ENCODE measurements at regions not wholly inside any gene's neighbourhood (a gene's known extent, or its start where the extent isn't known, plus 50 kb on each side); places are given as distances from the start of the nearest gene placed in this dataset.
"Not testable (repeated sequence)": the region's sequence is repeated elsewhere in the genome, so short reads cannot be mapped to it uniquely, and the experiment has no call there.

GRCh38 chr10:46768515-46769291 lies 142.5 kb upstream of the PTPN20 start:
- DNase-seq; H3K4me3 ChIP-seq; H3K9ac ChIP-seq (ENCODE audit: low read depth in 2 of 2, low read length in 2 of 2); H3K27me3 ChIP-seq; H3K36me3 ChIP-seq; intact Hi-C loops (cut with DNase I); H3K4me1 ChIP-seq; H3K27ac ChIP-seq; H3K9me3 ChIP-seq: not testable (repeated sequence)

DNA sequence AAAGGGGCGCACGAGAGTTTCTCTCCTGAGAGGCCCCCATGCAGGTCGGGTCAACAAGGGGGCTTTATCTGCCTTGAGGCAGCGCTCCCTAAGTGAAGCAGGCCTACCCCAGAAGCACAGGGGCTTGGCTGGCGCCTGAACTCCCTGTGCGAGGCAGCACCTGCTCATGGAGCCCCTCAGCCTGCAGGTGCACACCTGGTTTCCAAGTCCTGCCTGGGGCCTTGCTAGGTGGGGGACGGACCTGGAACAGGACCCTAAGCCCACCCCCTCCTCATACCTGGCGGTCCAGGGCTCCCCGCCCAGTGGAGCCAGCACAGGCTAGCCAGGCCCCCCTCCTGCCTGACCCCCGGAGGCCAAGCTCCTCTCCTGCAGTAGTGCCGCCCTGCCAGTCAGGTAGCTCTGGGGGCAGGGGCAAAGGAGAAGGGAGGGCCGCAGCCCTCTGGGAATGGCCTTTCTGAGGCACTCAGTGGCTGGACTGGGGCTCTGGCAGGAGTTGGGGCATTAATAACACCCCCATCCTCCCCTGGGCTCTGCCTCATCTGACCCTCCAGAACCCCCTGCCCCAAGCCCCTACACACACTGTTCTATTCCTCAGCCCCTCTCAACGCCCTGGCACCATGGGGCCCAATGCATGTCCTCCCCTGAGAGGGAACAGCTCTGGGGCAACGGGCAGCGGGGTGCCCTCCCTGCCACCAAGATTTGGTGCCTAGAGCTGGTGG lies 137.9 kb upstream of the PTPN20 start:
- H3K9me3 ChIP-seq; DNase-seq; H3K9ac ChIP-seq (ENCODE audit: low read depth in 2 of 2, low read length in 2 of 2); H3K27me3 ChIP-seq; H3K27ac ChIP-seq; intact Hi-C loops (cut with DNase I); H3K4me3 ChIP-seq; H3K4me1 ChIP-seq; H3K36me3 ChIP-seq: not testable (repeated sequence)

GRCh38 chr10:46773897-46774236 lies 137.4 kb upstream of the PTPN20 start:
- H3K9me3 ChIP-seq; DNase-seq; H3K4me3 ChIP-seq; H3K9ac ChIP-seq (ENCODE audit: low read depth in 2 of 2, low read length in 2 of 2); H3K27ac ChIP-seq; H3K36me3 ChIP-seq; H3K4me1 ChIP-seq; H3K27me3 ChIP-seq; intact Hi-C loops (cut with DNase I): not testable (repeated sequence)

DNA sequence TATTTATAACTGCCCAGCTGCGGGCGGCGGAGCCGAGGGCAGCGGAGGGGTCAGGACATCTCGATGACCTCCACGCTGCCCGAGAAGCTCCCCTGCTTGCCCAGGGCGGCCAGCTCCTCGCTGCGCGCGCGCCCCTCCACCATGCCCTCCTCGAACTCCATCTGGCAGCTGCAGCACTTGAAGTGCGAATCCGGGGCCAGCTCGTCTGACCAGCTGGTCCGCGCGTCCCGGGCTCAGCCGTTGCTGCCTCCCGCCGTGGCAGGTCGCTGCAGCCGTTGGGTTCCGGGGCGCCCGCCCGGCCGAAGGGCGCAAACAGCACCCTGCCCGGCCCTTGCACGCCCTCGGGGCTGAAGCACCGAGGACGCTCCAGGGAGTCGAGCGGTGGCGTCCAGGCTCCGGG lies 136.9 kb upstream of the PTPN20 start:
- H3K9ac ChIP-seq (ENCODE audit: low read depth in 2 of 2, low read length in 2 of 2); DNase-seq; H3K4me3 ChIP-seq; H3K27me3 ChIP-seq; intact Hi-C loops (cut with DNase I); H3K36me3 ChIP-seq; H3K27ac ChIP-seq; H3K9me3 ChIP-seq; H3K4me1 ChIP-seq: not testable (repeated sequence)

DNA sequence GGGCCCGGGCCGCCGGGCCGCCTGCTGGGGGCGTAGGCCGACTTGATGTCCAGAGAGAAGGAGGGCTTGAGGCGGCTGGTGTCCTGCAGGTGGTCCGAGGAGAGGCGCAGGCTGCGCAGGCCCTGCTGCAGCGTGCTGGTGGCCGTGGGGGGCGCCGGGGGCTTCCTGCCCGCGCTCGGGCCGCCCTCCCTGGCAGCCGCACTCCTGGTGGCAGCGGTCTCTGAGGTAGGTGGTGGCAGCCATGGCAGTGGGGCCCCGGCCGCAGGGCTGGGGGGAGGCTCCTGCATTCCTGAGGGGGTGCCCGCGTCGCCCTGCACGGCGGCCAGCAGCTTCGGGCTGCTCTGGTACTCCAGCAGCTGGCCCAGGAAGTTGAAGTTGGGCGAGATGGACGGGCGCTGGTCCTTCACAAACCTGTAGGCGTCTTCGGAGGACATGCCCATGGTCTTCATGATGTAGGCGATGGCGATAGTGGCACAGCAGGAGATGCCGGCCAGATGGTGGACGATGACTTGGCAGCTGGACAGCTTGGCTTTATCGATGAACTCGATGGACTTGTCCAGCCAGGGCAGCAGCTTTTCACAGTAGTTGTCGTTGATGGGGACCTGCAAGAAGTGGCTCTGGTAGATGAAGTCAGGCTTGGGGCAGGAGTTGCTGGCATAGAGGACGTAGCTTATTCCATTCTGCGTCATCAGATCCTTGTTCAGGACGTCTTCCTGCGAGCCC lies 136.1 kb upstream of the PTPN20 start:
- H3K27me3 ChIP-seq; DNase-seq; H3K4me1 ChIP-seq; H3K36me3 ChIP-seq; intact Hi-C loops (cut with DNase I); H3K9me3 ChIP-seq; H3K9ac ChIP-seq (ENCODE audit: low read depth in 2 of 2, low read length in 2 of 2); H3K4me3 ChIP-seq; H3K27ac ChIP-seq: not testable (repeated sequence)

- H3K9me3 ChIP-seq; H3K27me3 ChIP-seq; H3K36me3 ChIP-seq; H3K9ac ChIP-seq (ENCODE audit: low read depth in 2 of 2, low read length in 2 of 2); H3K4me3 ChIP-seq; intact Hi-C loops (cut with DNase I); H3K4me1 ChIP-seq; DNase-seq; H3K27ac ChIP-seq: not testable (repeated sequence)
Observed at GRCh38 chr10:46775668-46776059, 135.6 kb upstream of the PTPN20 start.

- DNase-seq = peak; percentile 28
- H3K36me3 ChIP-seq; H3K27ac ChIP-seq; intact Hi-C loops (cut with DNase I); H3K9ac ChIP-seq (ENCODE audit: low read depth in 2 of 2, low read length in 2 of 2); H3K4me1 ChIP-seq; H3K4me3 ChIP-seq; H3K9me3 ChIP-seq; H3K27me3 ChIP-seq: not testable (repeated sequence)
Observed at GRCh38 chr10:46779571-46779970, 131.7 kb upstream of the PTPN20 start.

GRCh38 chr10:46780164-46780563 lies 131.1 kb upstream of the PTPN20 start:
- H3K9ac ChIP-seq (ENCODE audit: low read depth in 2 of 2, low read length in 2 of 2); H3K4me3 ChIP-seq; DNase-seq; H3K27me3 ChIP-seq; H3K9me3 ChIP-seq; H3K36me3 ChIP-seq; intact Hi-C loops (cut with DNase I); H3K27ac ChIP-seq; H3K4me1 ChIP-seq: not testable (repeated sequence)

DNA sequence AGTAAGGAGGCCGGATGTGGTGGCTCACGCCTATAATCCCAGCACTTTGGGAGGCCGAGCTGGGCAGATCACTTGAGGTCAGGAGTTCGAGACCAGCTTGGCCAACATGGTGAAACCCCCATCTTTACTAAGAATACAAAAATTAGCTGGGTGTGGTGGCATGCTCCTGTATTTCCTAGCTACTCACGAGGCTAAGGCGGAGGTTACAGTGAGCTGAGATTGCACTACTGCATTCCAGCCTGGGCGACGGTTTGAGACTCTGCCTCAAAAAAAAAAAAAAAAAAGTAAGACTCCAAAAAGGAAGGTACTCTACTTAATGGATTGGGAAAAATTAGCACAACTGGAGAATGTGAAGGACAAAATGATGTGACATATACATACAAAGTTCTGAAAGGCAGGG lies 130.2 kb upstream of the PTPN20 start:
- H3K4me3 ChIP-seq; H3K27ac ChIP-seq; intact Hi-C loops (cut with DNase I); DNase-seq; H3K36me3 ChIP-seq; H3K4me1 ChIP-seq; H3K9me3 ChIP-seq; H3K27me3 ChIP-seq; H3K9ac ChIP-seq (ENCODE audit: low read depth in 2 of 2, low read length in 2 of 2): not testable (repeated sequence)

DNA sequence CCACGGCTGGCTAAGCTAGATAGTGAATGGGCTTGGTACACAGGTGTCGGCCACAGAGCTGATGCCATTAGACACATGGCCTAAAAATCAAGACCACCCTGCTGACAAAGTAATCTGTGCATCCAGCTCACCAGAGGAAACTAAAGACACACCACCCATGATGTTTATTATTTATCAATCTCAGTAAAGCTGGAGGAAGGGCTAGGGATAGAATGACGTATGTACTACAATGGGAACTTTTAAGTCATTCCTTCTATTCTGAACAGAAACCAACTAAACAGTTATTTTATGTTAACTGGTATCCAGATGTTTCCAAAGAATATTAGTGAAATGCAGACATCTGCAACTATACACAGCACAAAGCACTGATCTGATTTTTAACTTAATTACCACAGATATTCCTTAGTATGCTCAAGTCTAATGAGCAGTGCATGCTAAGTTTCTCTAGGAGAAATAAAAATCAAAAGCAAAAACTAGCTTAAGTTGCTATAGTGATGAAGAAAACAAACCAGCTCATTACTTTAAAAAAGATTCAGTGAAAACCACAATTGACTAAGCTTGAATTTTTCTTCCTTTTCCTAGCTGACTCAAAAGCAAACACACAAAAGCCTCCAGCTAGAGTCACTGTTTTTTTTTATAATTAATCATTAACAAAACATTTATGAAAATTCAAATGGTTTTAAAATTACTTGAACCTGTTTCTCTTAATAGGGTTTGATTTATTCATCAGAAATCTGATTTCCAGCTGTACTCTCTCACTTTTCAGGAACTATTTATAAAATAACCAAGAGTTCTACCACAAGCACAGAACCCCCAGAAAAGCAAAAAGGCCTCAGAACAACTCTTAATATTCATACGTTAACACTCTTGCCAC lies 129.0 kb upstream of the PTPN20 start:
- H3K27ac ChIP-seq; intact Hi-C loops (cut with DNase I); H3K36me3 ChIP-seq; H3K27me3 ChIP-seq; H3K4me1 ChIP-seq; H3K4me3 ChIP-seq; H3K9me3 ChIP-seq; H3K9ac ChIP-seq (ENCODE audit: low read depth in 2 of 2, low read length in 2 of 2); DNase-seq: not testable (repeated sequence)

GRCh38 chr10:46784665-46785064 lies 126.6 kb upstream of the PTPN20 start:
- DNase-seq, H3K4me3 ChIP-seq, H3K27ac ChIP-seq: not testable (repeated sequence)

GRCh38 chr10:46786125-46786517 lies 125.1 kb upstream of the PTPN20 start:
- H3K27me3 ChIP-seq; intact Hi-C loops (cut with DNase I); H3K9ac ChIP-seq (ENCODE audit: low read depth in 2 of 2, low read length in 2 of 2); H3K9me3 ChIP-seq; H3K36me3 ChIP-seq; DNase-seq; H3K4me1 ChIP-seq: not testable (repeated sequence)
- Histone ChIP-seq H3K27ac (peak overlapping the region; percentile 45), H3K4me3 (peak overlapping the region; percentile 59)

More at GRCh38 chr10:46784665-46785064, 126.6 kb upstream of the PTPN20 start:
- H3K27me3 ChIP-seq; intact Hi-C loops (cut with DNase I); H3K9me3 ChIP-seq; H3K9ac ChIP-seq (ENCODE audit: low read depth in 2 of 2, low read length in 2 of 2); H3K36me3 ChIP-seq; H3K4me1 ChIP-seq: not testable (repeated sequence)
